WTC11 (cell line): ENCODE measurements at regions not wholly inside any gene's neighbourhood (a gene's known extent, or its start where the extent isn't known, plus 50 kb on each side); places are given as distances from the start of the nearest gene placed in this dataset.

Experiments
- ATAC-seq: fragments of 200-7000 bp; cut with Tn5 transposase; 2 replicates; pipeline ENCODE4 v1.10.0; 2021; ENCODE audit warnings: mild to moderate bottlenecking, moderate library complexity
- CTCF ChIA-PET: fragments of 300-600 bp; sonication (Branson Sonifier 250); formaldehyde crosslinking; loops from one replicate; lab custom pipeline; 2021; ENCODE audit warnings: antibody characterized with exemption; lab: Charles Lee
- POLR2A ChIA-PET: fragments of 350-600 bp; sonication (Branson Sonifier 250); formaldehyde crosslinking; loops from one replicate; lab custom pipeline; 2021; ENCODE audit warnings: antibody characterized with exemption; lab: Charles Lee
- DNase-seq: peaks from one replicate; pipeline ENCODE4 v3.0.0; 2021; ENCODE audit warnings: low spot score
- H3K27ac Mint-ChIP-seq: 2 replicates; pipeline ENCODE4 v1.8.0; 2021; ENCODE audit warnings: mixed read lengths
- H3K27me3 Mint-ChIP-seq: 2 replicates; pipeline ENCODE4 v1.8.0; 2021; ENCODE audit warnings: low read depth, mild to moderate bottlenecking, moderate library complexity, mixed read lengths
- H3K36me3 Mint-ChIP-seq: 2 replicates; pipeline ENCODE4 v1.8.0; 2021; ENCODE audit warnings: mixed read lengths
- H3K4me1 Mint-ChIP-seq: 2 replicates; pipeline ENCODE4 v1.8.0; 2022; ENCODE audit warnings: mixed read lengths
- H3K4me3 Mint-ChIP-seq: 2 replicates; pipeline ENCODE4 v1.8.0; 2021; ENCODE audit warnings: mild to moderate bottlenecking, moderate library complexity, mixed read lengths
- H3K9me3 Mint-ChIP-seq: 2 replicates; pipeline ENCODE4 v1.8.0; 2021; ENCODE audit warnings: mixed read lengths
- CREM ChIP-seq: sonication (generic); formaldehyde crosslinking; IDR thresholded peaks from 2 replicates; pipeline ENCODE4 v1.8.1; 2022; ENCODE audit warnings: mild to moderate bottlenecking, missing genetic modification reagents, moderate library complexity
- ETV6 ChIP-seq: sonication (generic); formaldehyde crosslinking; IDR thresholded peaks from 2 replicates; pipeline ENCODE4 v1.8.1; 2022; ENCODE audit warnings: mild to moderate bottlenecking, missing genetic modification reagents
- FOXP1 ChIP-seq: sonication (generic); formaldehyde crosslinking; IDR thresholded peaks from 2 replicates; pipeline ENCODE4 v1.8.0; 2022; ENCODE audit warnings: missing genetic modification reagents, mild to moderate bottlenecking, moderate library complexity, borderline replicate concordance
- GRHL2 ChIP-seq: fragments of 250-450 bp; sonication (Bioruptor Pico); IDR thresholded peaks from 2 replicates; pipeline ENCODE4 v1.8.0; 2022; ENCODE audit warnings: mild to moderate bottlenecking, moderate library complexity; ENCODE audit not compliant: insufficient replicate concordance, severe bottlenecking
- IRF1 ChIP-seq: sonication (generic); formaldehyde crosslinking; IDR thresholded peaks from 2 replicates; pipeline ENCODE4 v1.8.0; 2023; ENCODE audit warnings: missing genetic modification reagents
- MYBL2 ChIP-seq: sonication (generic); formaldehyde crosslinking; IDR thresholded peaks from 2 replicates; pipeline ENCODE4 v1.8.1; 2023; ENCODE audit warnings: mild to moderate bottlenecking, moderate library complexity, missing genetic modification reagents
- NR2C2 ChIP-seq: sonication (generic); formaldehyde crosslinking; IDR thresholded peaks from 2 replicates; pipeline ENCODE4 v1.8.0; 2022; ENCODE audit warnings: mild to moderate bottlenecking, missing genetic modification reagents
- OVOL2 ChIP-seq: fragments of 250-450 bp; sonication (Bioruptor Pico); IDR thresholded peaks from 2 replicates; pipeline ENCODE4 v1.9.0; 2021; ENCODE audit warnings: mild to moderate bottlenecking, borderline replicate concordance
- PRRX2 ChIP-seq: fragments of 250-450 bp; sonication (Bioruptor Pico); IDR thresholded peaks from 2 replicates; pipeline ENCODE4 v1.8.0; 2021; ENCODE audit warnings: mild to moderate bottlenecking
- RELA ChIP-seq: sonication (generic); formaldehyde crosslinking; IDR thresholded peaks from 2 replicates; pipeline ENCODE4 v1.8.1; 2022; ENCODE audit warnings: missing genetic modification reagents, mild to moderate bottlenecking, borderline replicate concordance
- TEAD1 ChIP-seq: sonication (generic); formaldehyde crosslinking; IDR thresholded peaks from 2 replicates; pipeline ENCODE4 v1.8.0; 2022; ENCODE audit warnings: mild to moderate bottlenecking, missing genetic modification reagents
- USF2 ChIP-seq: sonication (generic); formaldehyde crosslinking; IDR thresholded peaks from 2 replicates; pipeline ENCODE4 v1.8.1; 2023; ENCODE audit warnings: mild to moderate bottlenecking, missing genetic modification reagents, moderate library complexity
- ZNF263 ChIP-seq: sonication (generic); formaldehyde crosslinking; IDR thresholded peaks from 2 replicates; pipeline ENCODE4 v1.8.1; 2022; ENCODE audit warnings: low read depth, mild to moderate bottlenecking, moderate library complexity, missing genetic modification reagents
- ZNF423 ChIP-seq: fragments of 250-450 bp; sonication (Bioruptor Pico); IDR thresholded peaks from 2 replicates; pipeline ENCODE4 v2.1.2; 2022; ENCODE audit warnings: mild to moderate bottlenecking, moderate library complexity
- ZNF512 ChIP-seq: sonication (generic); formaldehyde crosslinking; IDR thresholded peaks from 2 replicates; pipeline ENCODE4 v1.8.1; 2022; ENCODE audit warnings: missing genetic modification reagents, borderline replicate concordance
- ZNF671 ChIP-seq: fragments of 250-450 bp; sonication (Bioruptor Pico); IDR thresholded peaks from 2 replicates; pipeline ENCODE4 v1.8.0; 2021; ENCODE audit warnings: mild to moderate bottlenecking
- TF ChIP-seq, protein P1 (sequence below): fragments of 250-450 bp; sonication (Bioruptor Pico); IDR thresholded peaks from 2 replicates; pipeline ENCODE4 v1.9.0; 2021; ENCODE audit warnings: mild to moderate bottlenecking
- TF ChIP-seq, protein P2 (sequence below): sonication (generic); formaldehyde crosslinking; IDR thresholded peaks from 2 replicates; pipeline ENCODE4 v1.8.1; 2023; ENCODE audit warnings: mild to moderate bottlenecking, missing genetic modification reagents, borderline replicate concordance
- TF ChIP-seq, protein P3 (sequence below): sonication (generic); formaldehyde crosslinking; IDR thresholded peaks from 2 replicates; pipeline ENCODE4 v1.8.0; 2022; ENCODE audit warnings: mild to moderate bottlenecking, missing genetic modification reagents

DNA sequence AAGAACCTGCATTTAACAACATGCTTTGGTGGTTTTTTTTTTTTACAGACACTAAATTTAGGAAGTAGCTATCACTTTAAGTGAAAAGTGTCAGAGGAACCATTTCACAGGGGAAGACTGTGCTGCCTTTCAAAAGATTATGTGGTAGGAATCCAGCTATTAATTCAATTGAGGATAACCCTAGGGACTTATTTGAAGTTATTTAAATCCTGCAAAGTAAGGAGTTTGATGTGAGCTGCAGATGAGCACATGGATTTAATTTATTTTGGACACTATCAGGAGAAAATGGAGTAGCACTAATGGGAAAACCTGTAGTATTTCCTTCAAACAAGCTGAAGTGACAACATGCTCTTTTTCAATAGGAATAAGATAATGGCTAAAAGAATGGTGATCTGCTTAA is 419.8 kb downstream of the ANKRD7 start:
- Mint-ChIP-seq H3K9me3 (no peaks in the 10 kb centered on the region), H3K27me3 (no peaks in the 10 kb centered on the region), H3K27ac (no peak overlapping the region), H3K4me3 (no peak overlapping the region), H3K4me1 (peaks cover 23% of the 10 kb centered on the region), H3K36me3 (no peaks in the 10 kb centered on the region)
- TF ChIP-seq OVOL2 (CRISPR knock-in tag): no peak
- DNase-seq: no peak
- CTCF ChIA-PET: no interaction called here
- POLR2A ChIA-PET: no interaction called here
- no peak for ATAC-seq

DNA sequence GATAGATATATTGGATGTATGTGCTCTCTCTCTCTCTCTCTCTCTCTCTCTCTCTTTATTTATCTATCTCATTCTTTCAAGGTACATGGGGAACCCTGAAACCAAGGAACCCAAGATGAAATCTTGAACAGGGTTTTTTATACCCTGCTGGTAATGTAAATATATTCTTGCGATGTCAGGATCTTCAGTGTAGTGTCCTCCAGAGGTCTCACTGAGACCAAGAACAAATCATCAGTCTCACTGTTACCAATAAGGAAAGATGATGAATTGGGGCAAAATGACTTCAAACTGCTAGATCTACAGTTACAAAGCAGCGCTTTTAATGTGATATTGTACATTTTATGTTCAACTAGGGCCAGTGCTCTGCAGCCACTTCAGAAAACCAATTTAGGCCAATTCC is 423.5 kb downstream of the ANKRD7 start:
- Mint-ChIP-seq H3K27me3 (no peaks in the 10 kb centered on the region), H3K9me3 (no peaks in the 10 kb centered on the region), H3K4me1 (peaks cover 6% of the 10 kb centered on the region), H3K36me3 (no peaks in the 10 kb centered on the region), H3K4me3 (no peak overlapping the region), H3K27ac (no peak overlapping the region)
- POLR2A ChIA-PET: no interaction called here
- CTCF ChIA-PET: no interaction called here
- ATAC-seq (peak; percentile 67), DNase-seq (no peak)
- TF ChIP-seq ZNF423 (CRISPR knock-in tag): no peak
- TF ChIP-seq, protein P1, sequence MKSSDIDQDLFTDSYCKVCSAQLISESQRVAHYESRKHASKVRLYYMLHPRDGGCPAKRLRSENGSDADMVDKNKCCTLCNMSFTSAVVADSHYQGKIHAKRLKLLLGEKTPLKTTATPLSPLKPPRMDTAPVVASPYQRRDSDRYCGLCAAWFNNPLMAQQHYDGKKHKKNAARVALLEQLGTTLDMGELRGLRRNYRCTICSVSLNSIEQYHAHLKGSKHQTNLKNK (CRISPR knock-in tag): no peak
- TF ChIP-seq ZNF263 (CRISPR knock-in tag): no peak
- TF ChIP-seq FOXP1 (CRISPR knock-in tag): no peak
- no peak for TF ChIP-seq TEAD1 (CRISPR knock-in tag)
- TF ChIP-seq GRHL2 (CRISPR knock-in tag): no peak
- TF ChIP-seq, protein P2, sequence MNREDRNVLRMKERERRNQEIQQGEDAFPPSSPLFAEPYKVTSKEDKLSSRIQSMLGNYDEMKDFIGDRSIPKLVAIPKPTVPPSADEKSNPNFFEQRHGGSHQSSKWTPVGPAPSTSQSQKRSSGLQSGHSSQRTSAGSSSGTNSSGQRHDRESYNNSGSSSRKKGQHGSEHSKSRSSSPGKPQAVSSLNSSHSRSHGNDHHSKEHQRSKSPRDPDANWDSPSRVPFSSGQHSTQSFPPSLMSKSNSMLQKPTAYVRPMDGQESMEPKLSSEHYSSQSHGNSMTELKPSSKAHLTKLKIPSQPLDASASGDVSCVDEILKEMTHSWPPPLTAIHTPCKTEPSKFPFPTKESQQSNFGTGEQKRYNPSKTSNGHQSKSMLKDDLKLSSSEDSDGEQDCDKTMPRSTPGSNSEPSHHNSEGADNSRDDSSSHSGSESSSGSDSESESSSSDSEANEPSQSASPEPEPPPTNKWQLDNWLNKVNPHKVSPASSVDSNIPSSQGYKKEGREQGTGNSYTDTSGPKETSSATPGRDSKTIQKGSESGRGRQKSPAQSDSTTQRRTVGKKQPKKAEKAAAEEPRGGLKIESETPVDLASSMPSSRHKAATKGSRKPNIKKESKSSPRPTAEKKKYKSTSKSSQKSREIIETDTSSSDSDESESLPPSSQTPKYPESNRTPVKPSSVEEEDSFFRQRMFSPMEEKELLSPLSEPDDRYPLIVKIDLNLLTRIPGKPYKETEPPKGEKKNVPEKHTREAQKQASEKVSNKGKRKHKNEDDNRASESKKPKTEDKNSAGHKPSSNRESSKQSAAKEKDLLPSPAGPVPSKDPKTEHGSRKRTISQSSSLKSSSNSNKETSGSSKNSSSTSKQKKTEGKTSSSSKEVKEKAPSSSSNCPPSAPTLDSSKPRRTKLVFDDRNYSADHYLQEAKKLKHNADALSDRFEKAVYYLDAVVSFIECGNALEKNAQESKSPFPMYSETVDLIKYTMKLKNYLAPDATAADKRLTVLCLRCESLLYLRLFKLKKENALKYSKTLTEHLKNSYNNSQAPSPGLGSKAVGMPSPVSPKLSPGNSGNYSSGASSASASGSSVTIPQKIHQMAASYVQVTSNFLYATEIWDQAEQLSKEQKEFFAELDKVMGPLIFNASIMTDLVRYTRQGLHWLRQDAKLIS (CRISPR knock-in tag): no peak
- TF ChIP-seq MYBL2 (CRISPR knock-in tag): no peak
- TF ChIP-seq IRF1 (CRISPR knock-in tag): no peak
- no peak for TF ChIP-seq USF2
- TF ChIP-seq ZNF512 (CRISPR knock-in tag): no peak
- TF ChIP-seq ZNF671 (CRISPR knock-in tag): no peak
- TF ChIP-seq, protein P3, sequence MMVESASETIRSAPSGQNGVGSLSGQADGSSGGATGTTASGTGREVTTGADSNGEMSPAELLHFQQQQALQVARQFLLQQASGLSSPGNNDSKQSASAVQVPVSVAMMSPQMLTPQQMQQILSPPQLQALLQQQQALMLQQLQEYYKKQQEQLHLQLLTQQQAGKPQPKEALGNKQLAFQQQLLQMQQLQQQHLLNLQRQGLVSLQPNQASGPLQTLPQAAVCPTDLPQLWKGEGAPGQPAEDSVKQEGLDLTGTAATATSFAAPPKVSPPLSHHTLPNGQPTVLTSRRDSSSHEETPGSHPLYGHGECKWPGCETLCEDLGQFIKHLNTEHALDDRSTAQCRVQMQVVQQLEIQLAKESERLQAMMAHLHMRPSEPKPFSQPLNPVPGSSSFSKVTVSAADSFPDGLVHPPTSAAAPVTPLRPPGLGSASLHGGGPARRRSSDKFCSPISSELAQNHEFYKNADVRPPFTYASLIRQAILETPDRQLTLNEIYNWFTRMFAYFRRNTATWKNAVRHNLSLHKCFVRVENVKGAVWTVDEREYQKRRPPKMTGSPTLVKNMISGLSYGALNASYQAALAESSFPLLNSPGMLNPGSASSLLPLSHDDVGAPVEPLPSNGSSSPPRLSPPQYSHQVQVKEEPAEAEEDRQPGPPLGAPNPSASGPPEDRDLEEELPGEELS (CRISPR knock-in tag): no peak
- no peak for TF ChIP-seq NR2C2 (CRISPR knock-in tag)
- TF ChIP-seq ETV6 (CRISPR knock-in tag): no peak
- no peak for TF ChIP-seq CREM (CRISPR knock-in tag)
- TF ChIP-seq PRRX2 (CRISPR knock-in tag): no peak
- no peak for TF ChIP-seq RELA (CRISPR knock-in tag)
